NCI-H524 treated with DMSO at 0.1 percent for 48 hours (cell line): ENCODE measurements at regions not wholly inside any gene's neighbourhood (a gene's known extent, or its start where the extent isn't known, plus 50 kb on each side); places are given as distances from the start of the nearest gene placed in this dataset.

ENCODE experiments used
- DNase-seq: peaks from one replicate; lab custom pipeline; 2025; lab: John Stamatoyannopoulos, UW

DNA sequence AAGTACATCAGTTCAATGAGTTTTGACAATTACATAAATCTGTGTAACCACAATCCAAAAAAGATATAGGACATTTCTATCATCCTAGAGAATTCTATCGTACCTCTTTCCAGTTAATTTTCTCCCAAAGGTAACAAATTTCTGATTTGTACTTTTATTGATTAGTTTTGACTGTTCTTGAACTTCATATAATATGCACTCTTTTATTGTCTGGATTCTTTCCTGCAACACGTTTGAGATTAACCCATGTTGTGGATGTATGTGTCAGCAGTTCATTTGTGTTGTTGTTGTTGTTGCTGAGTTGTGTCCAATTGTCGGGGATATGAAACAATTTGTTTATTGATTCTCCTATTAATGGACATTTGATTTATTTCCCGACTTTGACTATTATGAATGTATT lies 145.9 kb upstream of the WDR11 start:
- no peak for DNase-seq

DNA sequence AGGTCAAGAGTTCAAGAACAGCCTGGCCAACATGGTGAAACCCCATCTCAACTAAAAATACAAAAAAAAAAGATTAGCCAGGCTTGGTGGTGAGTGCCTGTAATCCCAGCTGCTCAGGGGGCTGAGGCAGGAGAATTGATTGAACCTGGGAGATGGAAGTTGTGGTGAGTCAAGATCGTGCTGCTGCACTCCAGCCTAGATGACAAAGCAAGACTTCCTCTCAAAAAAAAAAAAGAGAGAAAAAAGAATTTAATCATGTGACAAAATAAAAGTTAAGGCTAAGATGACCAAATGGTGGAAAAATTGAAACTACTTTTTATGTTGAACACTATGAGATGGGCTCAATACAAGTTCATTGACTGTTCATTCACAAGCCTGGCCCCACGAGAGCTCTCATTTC lies 141.1 kb upstream of the WDR11 start:
- no peak for DNase-seq

DNA sequence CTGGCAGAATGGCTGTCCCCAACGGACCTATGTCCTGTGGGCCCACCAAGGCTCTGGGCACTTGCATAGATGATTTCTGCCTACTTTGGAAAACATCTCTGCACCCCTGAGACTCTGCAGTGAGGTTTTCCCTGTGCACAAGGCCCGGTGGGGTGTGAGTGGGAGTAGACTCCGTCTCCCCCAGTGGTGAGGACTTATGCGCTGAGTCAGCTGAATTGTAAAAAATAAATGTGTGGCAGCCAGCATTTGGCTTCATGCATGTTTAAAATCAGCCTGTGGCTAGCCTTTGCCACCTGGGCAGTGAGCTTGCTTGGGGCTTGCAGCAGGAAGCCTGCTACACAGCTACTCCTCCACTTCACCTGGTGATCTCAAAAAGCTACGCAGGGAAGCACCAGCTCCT lies 139.3 kb upstream of the WDR11 start:
- DNase-seq = no peak

DNA sequence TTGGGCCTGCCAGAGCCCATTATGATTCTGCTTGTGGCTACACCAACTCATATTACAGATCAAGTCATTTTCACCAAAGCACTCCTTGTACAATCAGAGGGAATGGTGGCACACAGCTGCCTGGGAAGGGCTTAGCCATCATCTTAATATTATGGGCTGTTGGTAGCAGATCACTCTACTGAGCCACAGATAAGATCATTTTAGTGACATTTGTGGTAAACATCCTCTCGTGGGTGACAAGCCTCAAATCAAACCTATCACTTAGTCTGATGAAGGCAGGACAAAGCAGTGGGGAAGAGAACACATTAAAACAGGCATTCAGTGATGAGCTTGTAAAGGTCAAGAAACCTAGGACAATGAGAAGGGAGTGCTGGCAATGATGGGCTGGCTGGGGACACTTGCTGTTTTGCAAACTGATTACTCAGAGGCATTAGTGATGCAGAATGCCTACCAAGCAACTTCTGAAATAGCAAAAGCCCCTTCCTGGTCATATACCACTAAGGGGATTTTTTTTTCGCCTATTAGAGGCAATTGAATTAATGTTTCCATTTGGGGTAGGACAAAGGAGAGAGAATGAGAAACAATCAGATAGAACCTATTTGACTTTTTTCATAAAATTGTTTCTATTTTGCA lies 137.5 kb upstream of the WDR11 start:
- DNase-seq = no peak

DNA sequence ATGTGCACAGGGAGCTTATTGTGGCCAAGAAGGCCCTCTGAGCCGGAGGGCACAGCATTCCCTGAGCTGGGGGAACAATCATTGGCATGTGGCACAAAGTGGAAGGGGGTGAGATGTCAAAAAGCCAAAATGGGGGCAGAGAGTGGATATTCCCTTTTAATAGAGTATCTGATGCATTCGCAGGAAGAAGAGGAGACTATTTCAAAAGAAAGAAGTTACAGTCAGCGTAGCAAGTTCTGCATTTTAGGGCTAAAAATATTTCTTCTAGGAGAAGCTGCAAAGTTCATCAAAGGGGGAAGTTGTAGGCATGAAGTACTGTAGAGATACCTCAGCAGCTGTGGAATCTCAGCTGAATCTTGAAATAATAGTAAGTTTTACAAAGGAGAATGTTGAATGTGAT lies 136.0 kb upstream of the WDR11 start:
- no peak for DNase-seq

DNA sequence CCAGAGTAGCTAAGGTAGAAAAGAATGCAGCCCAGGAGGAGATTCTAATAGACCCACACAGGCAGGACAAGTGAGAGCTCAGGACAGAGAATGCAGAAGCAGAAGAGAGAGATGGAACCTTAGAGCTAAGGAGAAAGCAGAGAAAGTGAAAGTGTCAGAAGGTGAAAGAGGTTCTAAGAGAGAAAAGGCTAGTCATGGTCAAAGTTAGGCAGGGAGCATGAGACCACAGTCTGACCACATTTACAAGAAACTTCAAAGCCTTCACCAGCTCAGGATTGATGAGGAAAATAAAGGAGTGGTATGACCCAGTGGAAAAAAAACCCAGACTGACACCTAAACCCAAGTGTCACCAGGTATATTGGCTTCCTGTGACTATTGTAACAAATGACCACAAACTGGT lies 131.8 kb upstream of the WDR11 start:
- DNase-seq = no peak

DNA sequence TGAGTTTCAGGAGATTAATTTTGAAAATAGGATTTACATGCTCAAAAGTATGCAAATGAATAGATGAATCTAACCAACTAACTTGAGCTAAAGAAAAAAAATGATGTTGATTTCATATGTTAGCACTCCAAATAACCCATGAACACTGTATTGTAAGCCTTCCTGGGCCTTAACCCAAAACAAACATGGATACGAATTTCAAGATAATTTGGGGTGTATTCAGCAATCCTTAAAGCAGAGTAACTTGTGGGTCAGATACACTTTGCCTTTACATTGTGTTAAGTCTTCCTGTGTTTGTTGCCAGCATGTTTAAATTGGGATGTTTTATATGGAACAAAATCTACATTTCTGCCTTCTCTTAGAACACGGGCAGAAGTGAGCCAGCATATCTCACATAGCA lies 124.2 kb upstream of the WDR11 start:
- no peak for DNase-seq

DNA sequence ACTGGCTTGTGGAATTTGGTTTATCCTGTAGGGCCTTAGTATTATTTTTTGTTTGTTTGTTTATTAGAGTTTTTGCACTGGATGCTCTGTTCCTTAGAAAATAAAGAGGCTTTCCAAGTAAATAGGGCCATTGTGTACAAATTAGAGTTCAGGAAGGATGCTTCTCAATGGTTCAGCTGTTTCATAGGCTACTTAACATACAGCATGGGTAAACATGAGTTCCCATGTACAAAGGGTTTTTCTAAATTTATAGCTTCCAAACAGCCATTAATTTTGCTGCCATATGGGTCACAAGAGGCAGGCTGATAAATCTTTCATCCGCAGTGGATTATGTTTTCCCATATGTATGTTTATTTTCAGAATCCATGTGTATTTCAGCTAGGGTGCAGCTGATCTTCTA lies 121.6 kb upstream of the WDR11 start:
- peak; percentile 56 for DNase-seq

DNA sequence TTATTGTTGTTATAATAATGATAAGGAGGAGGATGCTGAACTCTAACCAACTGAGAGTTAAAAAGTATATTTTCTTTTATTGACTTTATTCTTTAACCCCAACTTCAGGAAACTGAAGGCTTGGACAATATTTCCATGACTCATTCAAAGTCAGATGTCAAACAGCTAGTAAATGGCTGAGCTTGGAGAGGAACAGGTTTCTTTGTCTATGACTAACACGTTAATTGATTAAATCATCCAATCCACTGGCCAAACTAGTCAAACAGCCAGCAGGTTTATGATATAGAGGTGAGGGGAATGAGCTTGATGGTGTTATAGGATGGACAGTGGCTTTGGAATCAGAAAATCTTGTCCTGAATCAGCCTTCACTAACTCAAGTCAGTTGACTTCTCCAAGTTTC lies 119.1 kb upstream of the WDR11 start:
- DNase-seq = no peak

DNA sequence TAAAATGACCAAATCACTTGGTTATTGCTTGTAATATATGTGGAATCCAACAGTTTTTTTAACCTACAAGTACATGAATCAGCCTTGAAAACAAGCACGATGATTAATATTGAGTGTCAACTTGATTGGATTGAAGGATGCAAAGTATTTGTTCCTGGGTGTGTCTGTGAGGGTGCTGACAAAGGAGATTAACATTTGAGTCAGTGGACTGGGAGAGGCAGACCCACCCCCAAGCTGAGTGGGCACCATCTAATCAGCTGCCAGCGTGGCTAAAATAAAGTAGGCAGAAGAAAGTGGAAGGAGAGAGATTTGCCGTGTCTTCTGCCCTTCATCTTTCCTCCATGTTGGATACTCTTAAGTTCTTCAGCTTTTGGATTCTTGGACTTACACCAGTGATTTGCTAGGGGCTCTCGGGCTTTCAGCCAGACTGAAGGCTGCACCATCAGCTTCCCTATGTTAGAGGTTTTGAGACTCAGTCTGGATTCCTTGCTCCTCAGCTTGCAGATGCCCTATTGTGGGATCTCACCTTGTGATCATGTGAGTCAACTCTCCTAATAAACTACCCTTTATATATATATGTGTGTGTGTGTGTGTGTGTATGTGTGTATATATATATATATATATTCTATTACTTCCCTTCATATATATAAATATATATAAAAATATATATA lies 118.4 kb upstream of the WDR11 start:
- no peak for DNase-seq

DNA sequence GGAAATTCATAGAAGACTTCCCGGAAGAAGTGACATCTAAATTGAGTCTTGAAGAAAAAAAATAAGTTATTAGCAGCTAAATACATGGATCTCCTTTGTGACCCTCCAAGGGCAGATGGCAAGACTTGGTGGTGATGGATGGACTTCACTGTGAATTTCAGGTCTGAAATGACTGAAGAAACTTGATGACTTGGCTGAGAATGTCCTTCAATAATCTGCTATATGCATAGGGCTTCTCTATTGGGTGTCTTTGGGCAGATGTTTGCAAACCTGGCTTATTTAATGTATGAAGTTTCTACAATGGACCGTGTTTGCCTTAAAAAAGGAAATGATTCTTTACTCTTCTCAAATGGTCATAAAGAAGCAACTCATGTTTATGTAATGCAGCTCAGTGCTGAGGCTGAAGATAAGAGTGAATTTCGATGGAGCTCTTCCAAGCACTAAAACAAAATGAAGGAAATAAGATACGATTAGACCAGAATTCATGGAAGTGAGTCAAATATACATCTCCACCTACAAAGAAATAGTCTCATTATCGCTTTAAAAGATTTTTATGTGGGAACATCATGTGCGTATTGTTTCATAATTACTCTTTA lies 116.6 kb upstream of the WDR11 start:
- DNase-seq = no peak

DNA sequence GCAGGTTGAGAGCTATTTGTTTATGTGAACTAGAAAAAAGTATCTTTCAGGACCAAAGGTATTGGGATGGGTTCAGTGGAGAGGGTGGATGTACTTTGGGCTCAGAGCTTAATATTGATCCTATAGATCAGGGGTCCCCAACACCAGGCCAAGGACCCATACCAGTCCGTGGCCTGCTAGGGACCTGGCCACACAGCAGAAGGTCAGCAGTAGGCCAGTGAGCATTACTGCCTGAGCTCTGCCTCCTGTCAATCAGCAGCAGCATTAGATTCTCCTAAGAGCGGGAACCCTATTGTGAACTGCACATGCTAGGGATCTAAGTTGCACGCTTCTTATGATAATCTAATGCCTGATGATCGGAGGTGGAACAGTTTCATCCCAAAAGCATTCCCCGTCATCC lies 115.8 kb upstream of the WDR11 start:
- DNase-seq = no peak

DNA sequence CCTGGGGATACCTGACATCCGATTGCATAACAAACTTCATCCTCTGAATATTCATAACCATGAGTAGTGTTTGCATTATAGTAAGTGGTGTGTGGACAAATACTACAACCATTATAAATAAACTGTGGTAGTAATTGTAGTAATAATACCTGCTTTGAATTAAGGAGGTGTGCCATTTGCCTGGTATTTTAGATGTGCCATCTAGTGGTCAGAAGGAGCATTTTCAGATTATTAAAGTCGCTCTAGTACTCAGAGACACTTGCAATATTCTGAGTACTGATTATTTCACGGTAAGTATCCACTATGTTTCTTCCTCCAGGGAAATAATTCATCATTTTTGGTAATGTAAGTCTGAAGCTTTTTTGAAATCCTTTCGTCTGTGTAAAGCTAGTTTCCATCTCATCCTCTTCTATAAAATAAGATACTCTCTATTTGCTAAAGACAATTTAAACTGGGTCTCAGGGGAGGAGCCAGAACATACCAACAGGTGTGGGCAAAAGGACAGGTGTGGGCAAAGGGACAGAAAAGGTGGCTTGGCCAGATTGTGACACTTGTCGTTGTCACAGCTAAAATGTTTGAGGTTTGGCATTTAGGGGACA lies 115.3 kb upstream of the WDR11 start:
- DNase-seq = no peak

DNA sequence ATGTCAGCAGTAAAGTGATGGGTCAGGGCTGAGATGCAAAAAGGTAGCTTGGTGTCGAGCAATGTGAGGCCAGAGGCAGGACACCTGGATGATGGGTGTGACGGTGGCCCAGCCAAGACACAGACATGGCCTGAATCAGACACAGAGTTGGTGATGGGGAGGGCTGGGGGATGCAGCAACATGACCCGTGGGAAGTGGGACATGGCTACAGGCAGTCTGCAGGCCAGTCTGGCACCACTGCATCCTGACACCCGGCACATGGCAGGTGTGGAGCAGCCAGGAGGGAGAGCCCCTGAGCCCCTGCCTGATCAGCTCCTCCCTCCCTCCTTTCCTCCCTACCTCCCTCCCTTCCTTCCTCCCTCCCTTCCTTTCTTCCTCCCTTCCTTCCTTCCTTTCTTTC lies 114.8 kb upstream of the WDR11 start:
- DNase-seq = no peak

DNA sequence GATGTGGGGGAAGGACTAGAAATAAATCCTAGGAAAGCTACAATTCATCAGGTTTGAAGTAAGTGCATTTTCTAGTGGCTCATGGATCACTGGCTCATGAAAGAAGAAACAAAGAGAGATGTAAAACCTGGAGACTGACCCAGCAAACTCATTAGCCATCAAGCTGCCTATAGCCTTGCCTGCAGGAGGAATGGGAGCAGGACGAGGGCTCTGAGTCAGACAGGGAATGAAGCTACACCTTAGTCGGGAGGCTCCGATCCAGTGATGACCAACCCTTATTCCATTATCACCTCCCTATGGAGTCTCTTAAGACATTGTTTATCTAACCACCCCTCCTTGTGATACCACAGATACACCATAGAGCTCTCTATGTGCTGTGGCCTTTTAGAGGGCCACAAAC lies 112.5 kb upstream of the WDR11 start:
- no peak for DNase-seq

DNA sequence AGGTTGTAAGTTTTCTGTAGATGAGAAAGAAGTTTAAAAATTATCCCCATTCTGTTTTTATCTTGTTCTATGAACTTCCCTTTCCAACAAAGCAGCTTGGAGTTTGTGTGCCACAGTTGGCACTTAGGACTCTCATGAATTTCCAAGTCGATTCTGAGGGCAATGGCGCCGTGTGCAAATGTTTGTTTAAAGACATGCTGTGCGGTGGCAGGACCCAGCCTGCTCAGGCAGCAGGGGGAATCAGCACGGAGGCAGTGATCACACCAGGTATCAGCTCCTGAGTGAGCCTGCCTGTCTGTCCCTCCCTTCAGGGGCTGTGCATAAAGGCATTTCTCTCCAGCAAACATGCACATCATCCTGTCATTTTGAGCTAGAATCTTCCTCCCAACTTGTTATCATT lies 109.8 kb upstream of the WDR11 start:
- no peak for DNase-seq

DNA sequence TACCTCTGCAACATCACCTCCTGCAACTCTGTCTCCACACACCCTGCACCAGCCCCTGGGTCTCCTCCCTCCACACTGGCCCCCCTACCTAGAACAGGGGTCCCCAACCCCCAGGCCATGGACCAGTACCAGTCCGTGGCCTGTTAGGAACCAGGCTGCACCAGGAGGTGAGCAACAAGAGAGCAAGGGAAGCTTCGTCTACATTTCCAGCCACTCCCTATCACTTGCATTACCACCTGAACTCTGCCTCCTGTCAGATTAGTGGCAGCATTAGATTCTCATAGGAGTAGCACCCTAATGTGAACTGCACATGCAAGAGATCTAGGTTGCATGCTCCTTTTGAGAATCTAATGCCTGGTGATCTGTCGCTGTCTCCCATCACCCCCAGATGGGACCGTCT lies 108.8 kb upstream of the WDR11 start:
- DNase-seq = no peak

DNA sequence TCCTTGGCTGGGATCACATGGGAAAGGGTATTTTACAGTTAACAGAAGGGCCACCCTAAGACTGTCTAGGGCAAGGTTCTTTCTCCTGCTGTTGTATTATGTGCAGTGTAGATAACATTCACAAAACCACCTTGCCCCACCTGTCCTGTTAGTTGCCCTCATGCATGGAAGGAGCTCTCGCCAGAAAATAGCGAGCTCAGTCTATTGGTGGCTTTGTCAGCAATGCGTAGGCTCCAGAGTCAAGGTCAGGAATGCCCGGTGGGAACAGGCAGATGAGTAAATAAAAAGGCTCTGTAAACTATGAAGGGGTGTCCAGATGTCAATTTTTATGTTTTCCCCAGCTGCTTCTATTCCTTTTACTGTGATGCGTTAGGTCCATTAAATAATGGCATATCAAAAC lies 107.1 kb upstream of the WDR11 start:
- DNase-seq = no peak

DNA sequence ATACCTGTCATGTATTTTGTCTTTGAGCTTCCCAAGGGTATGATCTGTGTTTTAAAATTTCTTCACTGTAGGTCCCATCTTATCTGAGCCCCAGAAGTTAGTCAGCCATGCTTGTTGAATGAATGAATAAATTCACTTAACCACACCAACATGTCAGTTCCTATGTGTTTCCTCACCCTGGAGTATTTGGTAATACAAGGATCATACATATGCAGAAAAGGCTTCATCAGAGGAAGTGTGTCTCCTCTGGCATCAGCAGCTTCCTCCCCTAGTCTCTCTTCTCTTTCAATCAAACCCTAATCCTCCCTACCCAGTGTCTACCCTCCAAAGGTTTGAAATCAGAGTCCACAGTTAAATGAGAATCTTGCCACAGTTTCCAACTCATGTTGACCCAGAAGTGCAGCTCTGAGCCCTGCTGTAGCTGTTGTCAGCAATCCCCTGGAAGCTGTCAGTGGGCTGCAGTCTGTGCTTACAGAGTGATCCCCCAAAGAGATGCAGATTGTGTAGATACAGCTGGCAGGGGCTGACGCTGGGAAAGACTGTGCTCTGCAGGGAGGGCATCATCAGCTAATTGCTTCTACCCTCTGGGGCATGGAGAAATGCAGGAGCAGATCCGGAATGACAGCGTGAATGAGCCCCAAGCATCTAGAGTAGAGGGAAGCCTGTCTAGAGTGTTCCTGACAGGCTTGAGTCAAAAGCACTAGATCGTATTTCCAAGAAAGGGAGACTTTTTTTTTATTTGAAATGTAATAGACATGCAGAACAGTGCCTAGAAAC lies 105.0 kb upstream of the WDR11 start:
- DNase-seq = no peak

DNA sequence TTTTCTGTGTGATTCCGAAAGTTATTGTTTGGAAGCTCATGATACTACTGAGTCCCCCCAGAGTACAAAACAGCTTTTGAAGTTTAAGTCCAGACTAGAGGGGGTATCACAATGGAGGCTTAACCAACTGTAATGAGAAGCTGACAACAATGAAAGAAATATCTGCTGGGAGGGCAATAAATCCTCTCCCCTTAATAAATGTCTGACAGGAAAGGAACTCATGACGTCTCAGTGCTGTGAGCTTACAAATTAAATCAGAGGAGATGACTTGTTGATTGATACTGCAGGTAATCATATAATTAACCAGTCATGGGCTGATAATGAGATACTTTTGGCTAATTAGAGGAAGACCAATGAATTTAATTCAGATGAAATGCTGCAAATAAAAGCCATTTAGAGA lies 102.6 kb upstream of the WDR11 start:
- DNase-seq = no peak

DNA sequence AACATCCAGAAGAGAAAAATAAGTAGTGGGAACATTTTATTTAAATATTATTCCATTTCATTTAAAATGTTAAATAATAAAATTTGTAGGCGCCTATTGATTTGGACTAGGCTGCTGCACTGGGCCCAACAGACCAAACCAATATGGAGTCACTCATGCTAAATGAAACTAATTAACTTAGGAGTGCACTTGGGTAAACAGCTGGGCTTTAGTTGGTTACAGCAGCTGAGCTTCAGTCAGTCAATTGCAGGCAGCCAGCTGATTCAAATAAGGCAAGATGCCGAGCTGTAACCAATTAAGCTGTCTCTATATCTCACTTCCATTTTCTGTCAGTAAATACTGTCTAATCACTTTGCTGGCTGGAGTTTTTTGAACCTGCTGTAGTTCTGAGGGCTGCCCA lies 102.1 kb upstream of the WDR11 start:
- DNase-seq = no peak

DNA sequence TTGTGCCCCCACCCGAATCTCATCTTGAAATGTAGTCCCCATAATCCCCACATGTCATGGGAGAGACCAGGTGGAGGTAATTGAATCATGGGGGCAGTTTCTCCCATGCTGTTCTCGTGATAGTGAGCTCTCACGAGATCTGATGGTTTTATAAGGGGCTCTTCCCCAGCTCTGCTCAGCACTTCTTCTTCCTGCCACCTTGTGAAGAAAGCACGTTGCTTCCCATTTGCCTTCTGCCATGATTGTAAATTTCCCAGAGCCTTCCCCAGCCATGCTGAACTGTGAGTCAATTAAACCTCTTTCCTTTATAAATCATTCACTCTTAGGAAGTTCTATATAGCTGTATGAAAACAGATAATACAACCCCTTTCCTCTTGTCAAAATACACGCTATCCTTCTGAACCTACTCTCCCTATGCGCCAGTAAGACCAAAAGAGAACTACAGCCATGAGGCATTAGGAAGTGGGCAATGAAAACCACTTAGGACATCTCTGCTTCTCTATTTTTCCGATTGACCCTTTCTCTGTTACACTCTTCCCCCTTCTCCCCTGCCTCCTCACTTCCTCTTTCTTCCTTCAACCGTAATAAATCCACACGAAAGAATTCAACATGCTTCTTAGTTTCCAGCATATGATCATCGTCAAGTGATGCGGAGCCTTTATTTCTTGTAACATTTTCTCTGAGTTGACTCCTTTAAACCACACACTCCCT lies 101.2 kb upstream of the WDR11 start:
- DNase-seq = no peak
